Mesenchymal stem cell (in vitro differentiated cells and primary cell): ENCODE measurements at regions not wholly inside any gene's neighbourhood (a gene's known extent, or its start where the extent isn't known, plus 50 kb on each side); places are given as distances from the start of the nearest gene placed in this dataset.

Experiments
- DNase-seq: peaks from one replicate; pipeline ENCODE4 v3.0.0-alpha.2; 2013
- H2AFZ ChIP-seq: one replicate; pipeline ENCODE4 v1.6.1; 2013; ENCODE audit warnings: low read depth, mild to moderate bottlenecking, control low read depth, inconsistent platforms, low read length, moderate library complexity
- H2AK5ac ChIP-seq: 2 replicates; pipeline ENCODE4 v1.6.1; 2013; ENCODE audit warnings: low read length, moderate library complexity, mild to moderate bottlenecking, inconsistent platforms; ENCODE audit not compliant: severe bottlenecking
- H2BK120ac ChIP-seq: one replicate; pipeline ENCODE4 v1.6.1; 2013; ENCODE audit warnings: low read depth, mild to moderate bottlenecking, inconsistent platforms, low read length, moderate library complexity
- H2BK12ac ChIP-seq, 2 experiments: one replicate each; pipeline ENCODE4 v1.6.1; 2013; ENCODE audit warnings: inconsistent platforms in 2 of 2, low read length in 2 of 2, mild to moderate bottlenecking in 2 of 2, moderate library complexity in 2 of 2, control low read depth in 1 of 2
- H2BK15ac ChIP-seq: one replicate; pipeline ENCODE4 v1.6.1; 2013; ENCODE audit warnings: mild to moderate bottlenecking, low read depth, inconsistent platforms; ENCODE audit not compliant: poor library complexity, severe bottlenecking
- H2BK5ac ChIP-seq: 2 replicates; pipeline ENCODE4 v1.6.1; 2013; ENCODE audit warnings: low read depth, mild to moderate bottlenecking, low read length, control low read depth, inconsistent platforms; ENCODE audit not compliant: poor library complexity, severe bottlenecking
- H3K14ac ChIP-seq, 2 experiments: one replicate each; pipeline ENCODE4 v1.6.1; 2013; ENCODE audit warnings: inconsistent platforms in 2 of 2, low read length in 2 of 2, control low read depth in 1 of 2, mild to moderate bottlenecking in 1 of 2, moderate library complexity in 1 of 2
- H3K18ac ChIP-seq, 2 experiments: one replicate each; pipeline ENCODE4 v1.6.1; 2013; ENCODE audit warnings: inconsistent platforms in 2 of 2, low read length in 2 of 2, control low read depth in 1 of 2, low read depth in 1 of 2, mild to moderate bottlenecking in 1 of 2
- H3K23ac ChIP-seq, 2 experiments: one replicate each; pipeline ENCODE4 v1.6.1; 2013; ENCODE audit warnings: inconsistent platforms in 2 of 2, low read length in 2 of 2, mild to moderate bottlenecking in 2 of 2, moderate library complexity in 2 of 2, control low read depth in 1 of 2
- H3K27ac ChIP-seq: 2 replicates; pipeline ENCODE4 v1.5.1; 2013; ENCODE audit warnings: mild to moderate bottlenecking, moderate library complexity, low read length, control low read depth, inconsistent platforms; ENCODE audit not compliant: poor library complexity, severe bottlenecking
- H3K27me3 ChIP-seq, 2 experiments: 2 replicates each; pipeline versions ENCODE4 v1.6.1 to v1.7.0; 2013; ENCODE audit warnings: low read length in 2 of 2, mild to moderate bottlenecking in 2 of 2, moderate library complexity in 2 of 2, control low read depth in 1 of 2, inconsistent platforms in 1 of 2; ENCODE audit not compliant: control insufficient read depth in 1 of 2, insufficient read depth in 1 of 2
- H3K36me3 ChIP-seq, 2 experiments: 2 replicates each; pipeline versions ENCODE4 v1.6.1 to v1.7.0; 2013; ENCODE audit warnings: low read length in 2 of 2, control low read depth in 1 of 2, inconsistent platforms in 1 of 2, low read depth in 1 of 2, mild to moderate bottlenecking in 1 of 2; ENCODE audit not compliant: insufficient read depth in 2 of 2, control insufficient read depth in 1 of 2
- H3K4ac ChIP-seq, 2 experiments: one replicate each; pipeline ENCODE4 v1.6.1; 2013; ENCODE audit warnings: inconsistent platforms in 2 of 2, low read length in 2 of 2, mild to moderate bottlenecking in 2 of 2, moderate library complexity in 2 of 2, control low read depth in 1 of 2, low read depth in 1 of 2
- H3K4me1 ChIP-seq: 2 replicates; pipeline ENCODE4 v1.6.1; 2013; ENCODE audit warnings: low read depth, low read length, control low read depth; ENCODE audit not compliant: control insufficient read depth, insufficient read depth
- H3K4me2 ChIP-seq: 2 replicates; pipeline ENCODE4 v1.6.1; 2013; ENCODE audit warnings: low read length, mild to moderate bottlenecking, inconsistent platforms; ENCODE audit not compliant: poor library complexity, severe bottlenecking
- H3K4me3 ChIP-seq, 2 experiments: 2 replicates each; pipeline versions ENCODE4 v1.5.1 to v1.7.0; 2013; ENCODE audit warnings: low read length in 2 of 2, mild to moderate bottlenecking in 2 of 2, control low read depth in 1 of 2, low read depth in 1 of 2; ENCODE audit not compliant: insufficient read depth in 1 of 2
- H3K79me1 ChIP-seq: replicated peaks from 2 replicates; pipeline ENCODE4 v1.6.1; 2013; ENCODE audit warnings: mild to moderate bottlenecking, control low read depth, low read length, inconsistent platforms; ENCODE audit not compliant: poor library complexity, severe bottlenecking
- H3K9ac ChIP-seq: 2 replicates; pipeline ENCODE4 v1.7.0; 2013; ENCODE audit warnings: mild to moderate bottlenecking, low read length, moderate library complexity
- H3K9me3 ChIP-seq: 2 replicates; pipeline ENCODE4 v1.7.0; 2013; ENCODE audit warnings: mild to moderate bottlenecking, low read length; ENCODE audit not compliant: control insufficient read depth
- H4K8ac ChIP-seq: one replicate; pipeline ENCODE4 v1.6.1; 2013; ENCODE audit warnings: inconsistent platforms, mild to moderate bottlenecking, low read length, moderate library complexity
- H4K91ac ChIP-seq: one replicate; pipeline ENCODE4 v1.6.1; 2013; ENCODE audit warnings: mild to moderate bottlenecking, low read length, inconsistent platforms
- WGBS: methylation state at CpG from one replicate; pipeline ENCODE4 v1.1.7; 2013; ENCODE audit warnings: mixed read lengths; 5-methylcytosine and 5-hydroxymethylcytosine counted together

GRCh38 chr19:28258829-28259228 is 954.1 kb downstream of the UQCRFS1 start:
- Histone ChIP-seq H3K23ac (no peak overlapping the region), H3K4me1 (no peaks in the 10 kb centered on the region), H3K9me3 (no peaks in the 10 kb centered on the region), H3K14ac (no peak overlapping the region), H2BK5ac (no peak overlapping the region), H3K79me1 (no peaks in the 10 kb centered on the region), H2AFZ (no peak overlapping the region), H3K36me3 (no peaks in the 10 kb centered on the region), H4K8ac (no peak overlapping the region), H2BK120ac (no peak overlapping the region), H3K4me3 (no peak overlapping the region), H2BK12ac (no peak overlapping the region), H3K27me3 (peaks cover 6 to 41% of the 10 kb centered on the region in 2 experiments), H4K91ac (no peak overlapping the region), H3K9ac (no peak overlapping the region), H3K4ac (no peak overlapping the region), H3K18ac (no peak overlapping the region), H3K27ac (no peak overlapping the region), H3K4me2 (no peak overlapping the region), H2BK15ac (no peak overlapping the region), H2AK5ac (no peak overlapping the region)
- no peak for DNase-seq
- WGBS = 59% methylated on average over 3 of the region's 3 CpGs

DNA sequence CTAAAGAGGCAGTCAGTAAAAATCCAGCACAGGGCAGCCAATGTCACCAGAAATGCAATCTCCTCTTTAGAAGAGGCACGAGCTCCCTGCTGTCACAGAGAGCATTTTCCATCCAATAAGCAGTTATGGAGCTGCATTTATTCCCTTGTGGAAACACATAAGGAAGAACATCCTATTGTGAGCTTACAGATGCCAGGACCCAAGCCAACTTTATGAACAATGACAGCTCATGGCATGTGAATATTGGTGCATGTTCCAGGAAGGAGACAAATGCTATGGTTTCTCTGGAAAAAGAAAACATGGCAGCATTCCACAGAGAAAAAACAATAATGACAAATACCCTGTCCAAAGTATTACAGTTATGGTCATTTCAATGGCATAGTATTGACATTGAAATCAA is 955.6 kb downstream of the UQCRFS1 start:
- H3K36me3 ChIP-seq = no peaks in the 10 kb centered on the region
- H3K9ac ChIP-seq = no peak overlapping the region
- H2BK5ac ChIP-seq = no peak overlapping the region
- no peak overlapping the region for H3K14ac ChIP-seq
- H3K27me3 ChIP-seq = peaks cover 8 to 53% of the 10 kb centered on the region in 2 experiments
- H3K27ac ChIP-seq = no peak overlapping the region
- H4K8ac ChIP-seq = no peak overlapping the region
- H3K4me2 ChIP-seq = no peak overlapping the region
- H3K4me1 ChIP-seq = no peaks in the 10 kb centered on the region
- no peaks in the 10 kb centered on the region for H3K9me3 ChIP-seq
- 13% methylated on average over 1 of the region's 1 CpG for WGBS
- no peak overlapping the region for H3K4me3 ChIP-seq
- H2AK5ac ChIP-seq = no peak overlapping the region
- no peak overlapping the region for H3K4ac ChIP-seq
- no peak overlapping the region for H2AFZ ChIP-seq
- no peak overlapping the region for H3K18ac ChIP-seq
- no peak overlapping the region for H3K23ac ChIP-seq
- DNase-seq = no peak
- no peak overlapping the region for H2BK15ac ChIP-seq
- H2BK12ac ChIP-seq = no peak overlapping the region
- no peak overlapping the region for H4K91ac ChIP-seq
- H3K79me1 ChIP-seq = no peaks in the 10 kb centered on the region
- H2BK120ac ChIP-seq = no peak overlapping the region

GRCh38 chr19:28247243-28247642 is 965.7 kb downstream of the UQCRFS1 start:
- H3K23ac ChIP-seq = no peak overlapping the region
- no peak overlapping the region for H3K4ac ChIP-seq
- no peak overlapping the region for H3K27ac ChIP-seq
- H2AK5ac ChIP-seq = no peak overlapping the region
- no peak overlapping the region for H2BK12ac ChIP-seq
- H3K14ac ChIP-seq = no peak overlapping the region
- H3K4me1 ChIP-seq = no peaks in the 10 kb centered on the region
- H2BK15ac ChIP-seq = no peak overlapping the region
- H2BK120ac ChIP-seq = no peak overlapping the region
- H3K18ac ChIP-seq = no peak overlapping the region
- H3K9me3 ChIP-seq = no peaks in the 10 kb centered on the region
- H3K9ac ChIP-seq = no peak overlapping the region
- no peak overlapping the region for H2BK5ac ChIP-seq
- no peak overlapping the region for H3K4me2 ChIP-seq
- H3K4me3 ChIP-seq = no peak overlapping the region
- peaks cover under 1 to 18% of the 10 kb centered on the region in 2 experiments for H3K27me3 ChIP-seq
- no peaks in the 10 kb centered on the region for H3K36me3 ChIP-seq
- no peak overlapping the region for H4K91ac ChIP-seq
- 64% methylated on average over 2 of the region's 2 CpGs for WGBS
- no peak overlapping the region for H4K8ac ChIP-seq
- no peaks in the 10 kb centered on the region for H3K79me1 ChIP-seq
- DNase-seq = no peak
- no peak overlapping the region for H2AFZ ChIP-seq

DNA sequence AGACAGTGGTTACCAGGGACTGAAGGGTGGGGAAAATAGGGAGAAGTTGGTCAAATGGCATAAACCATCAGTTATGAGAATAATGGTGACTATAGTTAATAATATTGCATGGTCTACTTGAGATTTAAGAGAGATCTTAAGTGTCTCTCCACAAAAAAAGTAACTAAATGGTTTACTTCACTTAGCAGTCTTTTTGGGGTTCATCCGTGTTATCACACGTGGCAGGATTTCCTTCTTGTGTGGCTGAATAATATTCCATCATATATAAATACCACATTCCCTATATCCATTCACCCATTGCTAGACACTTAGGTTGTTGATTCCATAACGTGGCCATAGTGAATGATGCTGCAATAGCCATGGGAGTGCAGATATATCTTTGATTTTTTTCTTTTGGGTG is 967.0 kb downstream of the UQCRFS1 start:
- Histone ChIP-seq H3K14ac (no peak overlapping the region), H3K27me3 (peaks cover 5 to 10% of the 10 kb centered on the region in 2 experiments), H2BK15ac (no peak overlapping the region), H2AFZ (no peak overlapping the region), H3K18ac (no peak overlapping the region), H2BK120ac (no peak overlapping the region), H2AK5ac (no peak overlapping the region), H3K4me1 (no peaks in the 10 kb centered on the region), H2BK12ac (no peak overlapping the region), H3K79me1 (no peaks in the 10 kb centered on the region), H3K9ac (no peak overlapping the region), H3K27ac (no peak overlapping the region), H3K23ac (no peak overlapping the region), H2BK5ac (no peak overlapping the region), H4K8ac (no peak overlapping the region), H3K9me3 (no peaks in the 10 kb centered on the region), H3K4ac (no peak overlapping the region), H4K91ac (no peak overlapping the region), H3K4me2 (no peak overlapping the region), H3K4me3 (no peak overlapping the region), H3K36me3 (no peaks in the 10 kb centered on the region)
- WGBS = 64% methylated on average over 3 of the region's 3 CpGs
- DNase-seq = no peak
